Skin of body (tissue), 1 donor: ENCODE measurements at regions not wholly inside any gene's neighbourhood (a gene's known extent, or its start where the extent isn't known, plus 50 kb on each side); places are given as distances from the start of the nearest gene placed in this dataset.
"Not testable (repeated sequence)": the region's sequence is repeated elsewhere in the genome, so short reads cannot be mapped to it uniquely, and the experiment has no call there.

Experiments
- DNase-seq: peaks from one replicate; lab custom pipeline; 2025; lab: John Stamatoyannopoulos, UW

- DNase-seq, result not testable (repeated sequence)
Measured at GRCh38 chr9:118695249-118695648, 674.0 kb downstream of the BRINP1 start.

- no peak for DNase-seq
Measured at GRCh38 chr9:118701985-118702384, 667.2 kb downstream of the BRINP1 start.

- DNase-seq, result no peak
Measured at GRCh38 chr9:118711843-118712242, 657.4 kb downstream of the BRINP1 start.

- DNase-seq, result no peak
Measured at GRCh38 chr9:118721276-118721675, 648.0 kb downstream of the BRINP1 start.

- DNase-seq, result no peak
Measured at GRCh38 chr9:118721923-118722322, 647.3 kb downstream of the BRINP1 start.

- no peak for DNase-seq
Measured at GRCh38 chr9:118729981-118730380, 639.3 kb downstream of the BRINP1 start.

- DNase-seq, result no peak
Measured at GRCh38 chr9:118732998-118733397, 636.2 kb downstream of the BRINP1 start.

- no peak for DNase-seq
Measured at GRCh38 chr9:118734696-118735095, 634.5 kb downstream of the BRINP1 start.

- DNase-seq, result no peak
Measured at GRCh38 chr9:118736406-118736805, 632.8 kb downstream of the BRINP1 start.

- DNase-seq, result no peak
Measured at GRCh38 chr9:118751077-118751847, 618.0 kb downstream of the BRINP1 start.

- DNase-seq, result no peak
Measured at GRCh38 chr9:118751848-118752223, 617.4 kb downstream of the BRINP1 start.

- no peak for DNase-seq
Measured at GRCh38 chr9:118761016-118761790, 608.0 kb downstream of the BRINP1 start.

GRCh38 chr9:118767571-118767970, 601.7 kb downstream of the BRINP1 start:
- DNase-seq, result no peak

GRCh38 chr9:118782790-118783463, 586.3 kb downstream of the BRINP1 start:
- no peak for DNase-seq

GRCh38 chr9:118784033-118784432, 585.2 kb downstream of the BRINP1 start:
- DNase-seq, result no peak

- no peak for DNase-seq
Measured at GRCh38 chr9:118785456-118785855, 583.8 kb downstream of the BRINP1 start.

- DNase-seq, result no peak
Measured at GRCh38 chr9:118786877-118787276, 582.4 kb downstream of the BRINP1 start.

- DNase-seq, result no peak
Measured at GRCh38 chr9:118809160-118809625, 560.0 kb downstream of the BRINP1 start.

- peak; percentile 2 for DNase-seq
Measured at GRCh38 chr9:118829334-118829733, 539.9 kb downstream of the BRINP1 start.

GRCh38 chr9:118832371-118832770, 536.9 kb downstream of the BRINP1 start:
- no peak for DNase-seq

GRCh38 chr9:118836891-118837290, 532.3 kb downstream of the BRINP1 start:
- no peak for DNase-seq

GRCh38 chr9:118871531-118871930, 497.7 kb downstream of the BRINP1 start:
- no peak for DNase-seq
